Prostate gland (tissue), 2 donors: ENCODE measurements at regions not wholly inside any gene's neighbourhood (a gene's known extent, or its start where the extent isn't known, plus 50 kb on each side); places are given as distances from the start of the nearest gene placed in this dataset.

Experiments
- DNase-seq: peaks from one replicate; pipeline ENCODE4 v3.0.0-alpha.2; 2019; ENCODE audit warnings: low spot score
- H3K27ac ChIP-seq, 2 donors: fragments of 200-600 bp; sonication (generic); 2 replicates each; pipeline ENCODE4 v1.5.1; 2017 to 2019
- H3K27me3 ChIP-seq: fragments of 200-600 bp; sonication (generic); replicated peaks from 2 replicates; pipeline ENCODE4 v1.5.1; 2019; ENCODE audit not compliant: insufficient read depth
- H3K36me3 ChIP-seq, 2 donors: fragments of 200-600 bp; sonication (generic); 1 replicate in 1 of 2; 2 replicates in 1 of 2; pipeline versions ENCODE4 v1.5.1 to v1.8.1; 2017 to 2019
- H3K4me1 ChIP-seq: fragments of 200-600 bp; sonication (generic); replicated peaks from 2 replicates; pipeline ENCODE4 v1.5.1; 2019
- H3K4me3 ChIP-seq, 2 donors: fragments of 200-600 bp; sonication (generic); 2 replicates each; pipeline ENCODE4 v1.5.1; 2017 to 2019
- H3K9me3 ChIP-seq: fragments of 200-600 bp; sonication (generic); 2 replicates; pipeline ENCODE4 v1.5.1; 2017
- CTCF ChIP-seq, 4 experiments: fragments of 200-600 bp in 2 of 4; fragments of 450-650 bp in 2 of 4; sonication (generic) in 2 of 4; IDR thresholded peaks; 1 replicate in 3 of 4; 2 replicates in 1 of 4; pipeline ENCODE4 v1.5.1; 2016 to 2019; ENCODE audit warnings: antibody characterized with exemption in 4 of 4, mild to moderate bottlenecking in 2 of 4, moderate library complexity in 2 of 4
- POLR2A ChIP-seq: fragments of 450-650 bp; IDR thresholded peaks from one replicate; pipeline ENCODE4 v1.6.1; 2016; ENCODE audit warnings: antibody characterized with exemption, mild to moderate bottlenecking
- POLR2AphosphoS5 ChIP-seq: sonication (generic); formaldehyde crosslinking; IDR thresholded peaks from one replicate; pipeline ENCODE4 v1.6.1; 2017; ENCODE audit warnings: antibody characterized with exemption
- WGBS: methylation state at CpG from one replicate; pipeline ENCODE4 v1.1.5; 2018; 5-methylcytosine and 5-hydroxymethylcytosine counted together
- intact Hi-C: fragments of 100-400 bp; cut with DNase I; formaldehyde crosslinking; loops from one replicate; pipeline ENCODE4 v1.14.2; 2022

GRCh38 chr14:63781686-63782085, 53.8 kb upstream of the SGPP1 start:
- no peak for DNase-seq
- Histone ChIP-seq H3K36me3 (no peaks in the 10 kb centered on the region), H3K27me3 (no peaks in the 10 kb centered on the region), H3K27ac (no peak overlapping the region), H3K4me1 (no peaks in the 10 kb centered on the region), H3K4me3 (no peak overlapping the region), H3K9me3 (no peaks in the 10 kb centered on the region)
- no peak for TF ChIP-seq POLR2AphosphoS5
- no peak for TF ChIP-seq CTCF (IDR thresholded peaks at IDR 0.05)
- no peak for TF ChIP-seq POLR2A
- WGBS = 87% methylated on average over 3 of the region's 3 CpGs
- intact Hi-C loops = no loop called here

GRCh38 chr14:63782683-63783389, 55.0 kb upstream of the SGPP1 start:
- Histone ChIP-seq H3K27ac (no peak overlapping the region), H3K27me3 (no peaks in the 10 kb centered on the region), H3K36me3 (no peaks in the 10 kb centered on the region), H3K4me3 (no peak overlapping the region), H3K4me1 (no peaks in the 10 kb centered on the region), H3K9me3 (no peaks in the 10 kb centered on the region)
- no peak for DNase-seq
- 89% methylated on average over 9 of the region's 9 CpGs for WGBS
- TF ChIP-seq CTCF (IDR thresholded peaks at IDR 0.05) = no peak
- TF ChIP-seq POLR2A = no peak
- no peak for TF ChIP-seq POLR2AphosphoS5
- intact Hi-C loops = no loop called here

- H3K36me3 ChIP-seq = no peaks in the 10 kb centered on the region
- H3K27ac ChIP-seq = no peak overlapping the region
- H3K4me1 ChIP-seq = no peaks in the 10 kb centered on the region
- no peaks in the 10 kb centered on the region for H3K9me3 ChIP-seq
- TF ChIP-seq POLR2AphosphoS5 (no peak), POLR2A (no peak), CTCF (IDR thresholded peaks at IDR 0.05) (no peak)
- H3K27me3 ChIP-seq = no peaks in the 10 kb centered on the region
- intact Hi-C loops = no loop called here
- WGBS = 62% methylated on average over 22 of the region's 26 CpGs
- no peak overlapping the region for H3K4me3 ChIP-seq
- no peak for DNase-seq
Observed at GRCh38 chr14:63788011-63788933, 60.4 kb upstream of the SGPP1 start.

GRCh38 chr14:63793376-63793775, 59.4 kb upstream of the SYNE2 start:
- no peak for DNase-seq
- Histone ChIP-seq H3K9me3 (no peaks in the 10 kb centered on the region), H3K36me3 (no peaks in the 10 kb centered on the region), H3K27ac (no peak overlapping the region), H3K4me3 (no peak overlapping the region), H3K27me3 (no peaks in the 10 kb centered on the region), H3K4me1 (no peaks in the 10 kb centered on the region)
- intact Hi-C loops = no loop called here
- 54% methylated on average over 4 of the region's 4 CpGs for WGBS
- TF ChIP-seq CTCF (IDR thresholded peaks at IDR 0.05) (no peak), POLR2A (no peak), POLR2AphosphoS5 (no peak)
